IMR-90 (cell line): ENCODE measurements at regions not wholly inside any gene's neighbourhood (a gene's known extent, or its start where the extent isn't known, plus 50 kb on each side); places are given as distances from the start of the nearest gene placed in this dataset.

Experiments used
- ATAC-seq: fragments of 200-7000 bp; cut with Tn5 transposase; 2 replicates; pipeline ENCODE4 v1.9.1; 2020; ENCODE audit warnings: low read depth, mild to moderate bottlenecking, moderate library complexity
- BruUV-seq: library from RNA; stranded (reverse); fragments of 400-500 nt; replicated peaks from 2 replicates; lab custom pipeline; 2021; lab: Mats Ljungman, UMichigan
- CTCF ChIA-PET: fragments of 300-600 bp; formaldehyde crosslinking; extraction: SDS; loops from one replicate; lab custom pipeline; 2021; ENCODE audit warnings: antibody characterized with exemption; lab: Yijun Ruan, JAX
- POLR2A ChIA-PET: fragments of 300-600 bp; sonication (Branson Sonifier 250); formaldehyde crosslinking; loops from one replicate; lab custom pipeline; 2022; ENCODE audit warnings: antibody characterized with exemption; ENCODE audit not compliant: unreplicated experiment; lab: Charles Lee
- DNase-seq: peaks from one replicate; pipeline ENCODE4 v3.0.0; 2013
- H2AFZ ChIP-seq: replicated peaks from 2 replicates; pipeline ENCODE3; 2013; ENCODE audit warnings: low read length, mild to moderate bottlenecking; ENCODE audit not compliant: poor library complexity
- H2AK5ac ChIP-seq: 2 replicates; pipeline ENCODE4 v1.6.1; 2013; ENCODE audit warnings: low read depth, low read length, inconsistent platforms
- H2AK9ac ChIP-seq: replicated peaks from 2 replicates; pipeline ENCODE3; 2013; ENCODE audit warnings: mild to moderate bottlenecking, low read depth, low read length, moderate library complexity; ENCODE audit not compliant: poor library complexity
- H2BK120ac ChIP-seq: 2 replicates; pipeline ENCODE4 v1.6.1; 2013; ENCODE audit warnings: low read depth, low read length, inconsistent platforms
- H2BK15ac ChIP-seq: 3 replicates; pipeline ENCODE4 v1.6.1; 2013; ENCODE audit warnings: low read depth, low read length, inconsistent platforms
- H2BK20ac ChIP-seq: 2 replicates; pipeline ENCODE4 v1.6.1; 2013; ENCODE audit warnings: low read depth, mild to moderate bottlenecking, inconsistent platforms, low read length, moderate library complexity
- H2BK5ac ChIP-seq: 2 replicates; pipeline ENCODE4 v1.6.1; 2013; ENCODE audit warnings: mild to moderate bottlenecking, low read depth, low read length, inconsistent platforms; ENCODE audit not compliant: poor library complexity, severe bottlenecking
- H3K14ac ChIP-seq: replicated peaks from 2 replicates; pipeline ENCODE4 v1.6.1; 2013; ENCODE audit warnings: low read depth, low read length, inconsistent platforms
- H3K18ac ChIP-seq: 2 replicates; pipeline ENCODE4 v1.6.1; 2013; ENCODE audit warnings: low read depth, low read length, control low read depth
- H3K23ac ChIP-seq: 2 replicates; pipeline ENCODE4 v1.6.1; 2013; ENCODE audit warnings: low read depth, low read length, inconsistent platforms
- H3K27ac ChIP-seq: 2 replicates; pipeline ENCODE4 v1.5.1; 2013; ENCODE audit warnings: mild to moderate bottlenecking, control low read depth, low read length; ENCODE audit not compliant: insufficient read depth
- H3K27me3 ChIP-seq: 2 replicates; pipeline ENCODE4 v1.6.1; 2013; ENCODE audit warnings: low read length; ENCODE audit not compliant: control insufficient read depth, insufficient read depth
- H3K36me3 ChIP-seq: 2 replicates; pipeline ENCODE4 v1.6.1; 2013; ENCODE audit warnings: low read length, mixed read lengths; ENCODE audit not compliant: control insufficient read depth, insufficient read depth
- H3K4ac ChIP-seq: 2 replicates; pipeline ENCODE4 v1.6.1; 2013; ENCODE audit warnings: low read depth, low read length, inconsistent platforms
- H3K4me1 ChIP-seq: 2 replicates; pipeline ENCODE4 v1.6.1; 2013; ENCODE audit warnings: low read length, mixed read lengths; ENCODE audit not compliant: control insufficient read depth, insufficient read depth
- H3K4me2 ChIP-seq: 2 replicates; pipeline ENCODE4 v1.6.1; 2013; ENCODE audit warnings: low read depth, mild to moderate bottlenecking, control low read depth, low read length, moderate library complexity
- H3K4me3 ChIP-seq: 2 replicates; pipeline ENCODE4 v1.5.1; 2013; ENCODE audit warnings: low read depth, mild to moderate bottlenecking, control low read depth, low read length, moderate library complexity; ENCODE audit not compliant: insufficient read depth
- H3K56ac ChIP-seq: 2 replicates; pipeline ENCODE4 v1.6.1; 2013; ENCODE audit warnings: low read length, inconsistent platforms; ENCODE audit not compliant: insufficient read depth; ENCODE audit errors: extremely low read depth
- H3K79me1 ChIP-seq, 2 experiments: 2 replicates each; pipeline ENCODE4 v1.6.1; 2013; ENCODE audit warnings: low read length in 2 of 2, inconsistent platforms in 1 of 2, low read depth in 1 of 2
- H3K9ac ChIP-seq: 2 replicates; pipeline ENCODE4 v1.6.1; 2013; ENCODE audit warnings: low read depth, low read length, control low read depth
- H3K9me1 ChIP-seq: 2 replicates; pipeline ENCODE4 v1.6.1; 2013; ENCODE audit warnings: low read length, inconsistent platforms; ENCODE audit not compliant: insufficient read depth
- H3K9me3 ChIP-seq: 2 replicates; pipeline ENCODE4 v1.6.1; 2013; ENCODE audit warnings: low read length; ENCODE audit not compliant: control insufficient read depth, insufficient read depth
- H4K20me1 ChIP-seq: 2 replicates; pipeline ENCODE4 v1.6.1; 2013; ENCODE audit warnings: low read length, inconsistent platforms; ENCODE audit not compliant: insufficient read depth
- H4K5ac ChIP-seq: 2 replicates; pipeline ENCODE4 v1.6.1; 2013; ENCODE audit warnings: mild to moderate bottlenecking, low read depth, low read length, control low read depth
- H4K8ac ChIP-seq, 2 experiments: 2 replicates each; pipeline ENCODE4 v1.6.1; 2013; ENCODE audit warnings: low read depth in 2 of 2, low read length in 2 of 2, control low read depth in 1 of 2, inconsistent platforms in 1 of 2
- H4K91ac ChIP-seq: 2 replicates; pipeline ENCODE4 v1.6.1; 2013; ENCODE audit warnings: low read depth, low read length, inconsistent platforms; ENCODE audit not compliant: insufficient read depth
- BHLHE40 ChIP-seq: fragments of 150-350 bp; IDR thresholded peaks from 2 replicates; pipeline ENCODE4 v1.6.1; 2016; ENCODE audit warnings: mild to moderate bottlenecking, low read depth, low read length
- CEBPB ChIP-seq: IDR thresholded peaks from 2 replicates; pipeline ENCODE4 v1.6.1; 2012; ENCODE audit warnings: low read depth, low read length, improper control_type of control experiment
- CHD1 ChIP-seq: IDR thresholded peaks from 2 replicates; pipeline ENCODE4 v1.6.1; 2012; ENCODE audit warnings: low read depth, low read length, improper control_type of control experiment
- FOS ChIP-seq: fragments of 150-350 bp; IDR thresholded peaks from 2 replicates; pipeline ENCODE4 v1.6.1; 2016; ENCODE audit warnings: low read depth, low read length
- MAFK ChIP-seq: IDR thresholded peaks from 2 replicates; pipeline ENCODE4 v1.6.1; 2012; ENCODE audit warnings: low read depth, low read length, improper control_type of control experiment
- MAZ ChIP-seq: IDR thresholded peaks from 2 replicates; pipeline ENCODE4 v1.6.1; 2012; ENCODE audit warnings: low read depth, mild to moderate bottlenecking, low read length, improper control_type of control experiment, moderate library complexity, borderline replicate concordance
- MXI1 ChIP-seq: IDR thresholded peaks from 2 replicates; pipeline ENCODE4 v1.6.1; 2012; ENCODE audit warnings: low read depth, mild to moderate bottlenecking, low read length, moderate library complexity, borderline replicate concordance
- NFE2L2 ChIP-seq: fragments of 150-350 bp; IDR thresholded peaks from 2 replicates; pipeline ENCODE4 v1.6.1; 2016; ENCODE audit warnings: low read depth, mild to moderate bottlenecking, low read length
- POLR2A ChIP-seq: IDR thresholded peaks from 2 replicates; pipeline ENCODE4 v1.6.1; 2012; ENCODE audit warnings: mild to moderate bottlenecking, low read depth, low read length
- RAD21 ChIP-seq: IDR thresholded peaks from 2 replicates; pipeline ENCODE4 v1.6.1; 2012; ENCODE audit warnings: low read length, improper control_type of control experiment
- RCOR1 ChIP-seq: IDR thresholded peaks from 2 replicates; pipeline ENCODE4 v1.6.1; 2012; ENCODE audit warnings: mild to moderate bottlenecking, low read length, improper control_type of control experiment; ENCODE audit not compliant: insufficient replicate concordance
- RFX5 ChIP-seq: IDR thresholded peaks from 2 replicates; pipeline ENCODE4 v1.8.0; 2012; ENCODE audit warnings: low read depth, mild to moderate bottlenecking, low read length, moderate library complexity
- WGBS, 2 experiments: methylation state at CpG; one replicate each; pipeline versions ENCODE4 v1.1.5 to v1.1.7; 2013; ENCODE audit warnings: missing lambda C conversion rate in 2 of 2; ENCODE audit not compliant: insufficient read length in 1 of 2; ENCODE audit errors: extremely low coverage in 2 of 2; 5-methylcytosine and 5-hydroxymethylcytosine counted together
- dilution Hi-C: fragments of 300-500 bp; cut with HindIII; formaldehyde crosslinking; loops from one replicate; pipeline ENCODE4 v1.14.3; 2018; ENCODE audit warnings: low sequenced_read_pairs; ENCODE audit not compliant: unreplicated experiment
- in situ Hi-C: fragments of 300-500 bp; cut with MboI; formaldehyde crosslinking; loops from 3 replicates; pipeline ENCODE4 v1.14.3; 2019; ENCODE audit warnings: low sequenced_read_pairs, inconsistent platforms, mixed read lengths
- intact Hi-C: fragments of 100-400 bp; cut with micrococcal nuclease; formaldehyde crosslinking; loops from 2 replicates; pipeline ENCODE4 v1.10.0; 2022
- TF ChIP-seq, protein P1 (sequence below): fragments of 150-350 bp; IDR thresholded peaks from 2 replicates; pipeline ENCODE4 v1.6.1; 2017; ENCODE audit warnings: mild to moderate bottlenecking, antibody characterized with exemption, low read length, low read depth
- TF ChIP-seq, protein P2 (sequence below): conservative IDR thresholded peaks from 2 replicates; pipeline ENCODE4 v1.5.1; 2012; ENCODE audit warnings: mild to moderate bottlenecking, low read depth, low read length, improper control_type of control experiment
- TF ChIP-seq, protein P3 (sequence below): fragments of 150-350 bp; IDR thresholded peaks from 2 replicates; pipeline ENCODE4 v1.6.1; 2016; ENCODE audit warnings: low read depth, mild to moderate bottlenecking, low read length, moderate library complexity, borderline replicate concordance

DNA sequence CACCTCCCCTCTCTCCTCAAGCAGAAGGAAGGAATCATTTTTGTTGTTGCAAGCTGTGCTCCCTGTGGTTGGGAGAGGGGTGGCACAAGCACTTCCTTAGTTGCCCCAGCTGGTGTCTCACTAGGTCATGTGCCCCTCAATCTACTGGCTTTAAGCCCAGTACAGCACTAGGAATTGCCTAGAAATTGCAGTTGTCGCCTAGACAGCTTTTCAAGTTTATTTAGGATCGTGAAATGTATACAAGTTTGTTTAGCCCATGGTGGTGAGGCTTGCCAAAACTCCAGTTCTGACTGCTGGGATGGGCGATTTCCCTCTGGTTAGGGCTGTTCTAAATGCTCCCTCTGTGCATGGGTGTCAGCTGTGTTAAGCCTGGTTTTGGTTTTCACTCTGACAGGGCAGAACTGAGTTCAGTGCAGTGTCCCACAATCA, 126.8 kb upstream of the ZNF644 start:
- no peak overlapping the region for H3K23ac ChIP-seq
- H3K36me3 ChIP-seq = no peaks in the 10 kb centered on the region
- H2AK5ac ChIP-seq = no peak overlapping the region
- in situ Hi-C loops = no loop called here
- peak; percentile 46 for ATAC-seq
- no peak overlapping the region for H3K4ac ChIP-seq
- intact Hi-C loops = no loop called here
- H3K27me3 ChIP-seq = no peaks in the 10 kb centered on the region
- H3K56ac ChIP-seq = no peak overlapping the region
- no peak overlapping the region for H2BK5ac ChIP-seq
- no peak for TF ChIP-seq MXI1
- TF ChIP-seq, protein P1, sequence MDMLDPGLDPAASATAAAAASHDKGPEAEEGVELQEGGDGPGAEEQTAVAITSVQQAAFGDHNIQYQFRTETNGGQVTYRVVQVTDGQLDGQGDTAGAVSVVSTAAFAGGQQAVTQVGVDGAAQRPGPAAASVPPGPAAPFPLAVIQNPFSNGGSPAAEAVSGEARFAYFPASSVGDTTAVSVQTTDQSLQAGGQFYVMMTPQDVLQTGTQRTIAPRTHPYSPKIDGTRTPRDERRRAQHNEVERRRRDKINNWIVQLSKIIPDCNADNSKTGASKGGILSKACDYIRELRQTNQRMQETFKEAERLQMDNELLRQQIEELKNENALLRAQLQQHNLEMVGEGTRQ = no peak
- TF ChIP-seq RAD21 = no peak
- no peak for TF ChIP-seq NFE2L2
- no peak for TF ChIP-seq RFX5
- TF ChIP-seq MAZ = no peak
- TF ChIP-seq CHD1 = no peak
- no peak for TF ChIP-seq POLR2A
- no peak for TF ChIP-seq CEBPB
- TF ChIP-seq, protein P2, sequence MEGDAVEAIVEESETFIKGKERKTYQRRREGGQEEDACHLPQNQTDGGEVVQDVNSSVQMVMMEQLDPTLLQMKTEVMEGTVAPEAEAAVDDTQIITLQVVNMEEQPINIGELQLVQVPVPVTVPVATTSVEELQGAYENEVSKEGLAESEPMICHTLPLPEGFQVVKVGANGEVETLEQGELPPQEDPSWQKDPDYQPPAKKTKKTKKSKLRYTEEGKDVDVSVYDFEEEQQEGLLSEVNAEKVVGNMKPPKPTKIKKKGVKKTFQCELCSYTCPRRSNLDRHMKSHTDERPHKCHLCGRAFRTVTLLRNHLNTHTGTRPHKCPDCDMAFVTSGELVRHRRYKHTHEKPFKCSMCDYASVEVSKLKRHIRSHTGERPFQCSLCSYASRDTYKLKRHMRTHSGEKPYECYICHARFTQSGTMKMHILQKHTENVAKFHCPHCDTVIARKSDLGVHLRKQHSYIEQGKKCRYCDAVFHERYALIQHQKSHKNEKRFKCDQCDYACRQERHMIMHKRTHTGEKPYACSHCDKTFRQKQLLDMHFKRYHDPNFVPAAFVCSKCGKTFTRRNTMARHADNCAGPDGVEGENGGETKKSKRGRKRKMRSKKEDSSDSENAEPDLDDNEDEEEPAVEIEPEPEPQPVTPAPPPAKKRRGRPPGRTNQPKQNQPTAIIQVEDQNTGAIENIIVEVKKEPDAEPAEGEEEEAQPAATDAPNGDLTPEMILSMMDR = no peak
- no peak for TF ChIP-seq FOS
- no peak for TF ChIP-seq BHLHE40
- TF ChIP-seq, protein P3, sequence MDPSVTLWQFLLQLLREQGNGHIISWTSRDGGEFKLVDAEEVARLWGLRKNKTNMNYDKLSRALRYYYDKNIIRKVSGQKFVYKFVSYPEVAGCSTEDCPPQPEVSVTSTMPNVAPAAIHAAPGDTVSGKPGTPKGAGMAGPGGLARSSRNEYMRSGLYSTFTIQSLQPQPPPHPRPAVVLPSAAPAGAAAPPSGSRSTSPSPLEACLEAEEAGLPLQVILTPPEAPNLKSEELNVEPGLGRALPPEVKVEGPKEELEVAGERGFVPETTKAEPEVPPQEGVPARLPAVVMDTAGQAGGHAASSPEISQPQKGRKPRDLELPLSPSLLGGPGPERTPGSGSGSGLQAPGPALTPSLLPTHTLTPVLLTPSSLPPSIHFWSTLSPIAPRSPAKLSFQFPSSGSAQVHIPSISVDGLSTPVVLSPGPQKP = no peak
- TF ChIP-seq MAFK = no peak
- no peak for TF ChIP-seq RCOR1
- no CpG with 5 or more reads among the region's 3 CpGs for WGBS, 2 experiments
- H3K9me1 ChIP-seq = no peaks in the 10 kb centered on the region
- H3K4me1 ChIP-seq = no peaks in the 10 kb centered on the region
- no peak overlapping the region for H2BK120ac ChIP-seq
- ChIA-PET CTCF (interaction anchor here (0.7 kb wide), 1 partner anchor 1131 kb away, joined by 3 read pairs; no protein-coding TSS in a partner anchor), POLR2A (no interaction called here)
- no peak for DNase-seq
- no peak overlapping the region for H4K91ac ChIP-seq
- H3K9me3 ChIP-seq = no peaks in the 10 kb centered on the region
- H4K8ac ChIP-seq = no peak overlapping the region
- H3K18ac ChIP-seq = no peak overlapping the region
- no peak overlapping the region for H3K9ac ChIP-seq
- H2BK15ac ChIP-seq = no peak overlapping the region
- no TSS peak for BruUV-seq
- H4K20me1 ChIP-seq = no peaks in the 10 kb centered on the region
- no peak overlapping the region for H4K5ac ChIP-seq
- no peak overlapping the region for H3K14ac ChIP-seq
- no peak overlapping the region for H3K4me2 ChIP-seq
- H2BK20ac ChIP-seq = no peak overlapping the region
- H3K4me3 ChIP-seq = no peak overlapping the region
- H3K79me1 ChIP-seq = no peaks in the 10 kb centered on the region
- no peak overlapping the region for H2AFZ ChIP-seq
- dilution Hi-C loops = no loop called here
- no peak overlapping the region for H3K27ac ChIP-seq
- no peak overlapping the region for H2AK9ac ChIP-seq
